ENCODE measurements at regions not wholly inside any gene's neighbourhood (a gene's known extent, or its start where the extent isn't known, plus 50 kb on each side); places are given as distances from the start of the nearest gene placed in this dataset.
"Not testable (repeated sequence)": the region's sequence is repeated elsewhere in the genome, so short reads cannot be mapped to it uniquely, and the experiment has no call there.

- no peak for FAIRE-seq
Observed at GRCh38 chr16:5793556-5793955, 696.0 kb upstream of the EEF2KMT start.

- no peak for FAIRE-seq
Observed at GRCh38 chr16:5791011-5791657, 693.5 kb upstream of the EEF2KMT start.

- no peak for FAIRE-seq
Observed at GRCh38 chr16:5790512-5790911, 692.9 kb upstream of the EEF2KMT start.

GRCh38 chr16:5789033-5789432, 691.4 kb upstream of the EEF2KMT start:
- no peak for FAIRE-seq

- FAIRE-seq: no peak
Observed at GRCh38 chr16:5781436-5781835, 683.8 kb upstream of the EEF2KMT start.

GRCh38 chr16:5776876-5777275, 679.3 kb upstream of the EEF2KMT start:
- FAIRE-seq: no peak

- FAIRE-seq: no peak
Observed at GRCh38 chr16:5775916-5776315, 678.3 kb upstream of the EEF2KMT start.

GRCh38 chr16:5770118-5770517, 672.5 kb upstream of the EEF2KMT start:
- no peak for FAIRE-seq

- FAIRE-seq: no peak
Observed at GRCh38 chr16:5769513-5769912, 671.9 kb upstream of the EEF2KMT start.

- FAIRE-seq: no peak
Observed at GRCh38 chr16:5768445-5768844, 670.9 kb upstream of the EEF2KMT start.

GRCh38 chr16:5763176-5763575, 665.6 kb upstream of the EEF2KMT start:
- no peak for FAIRE-seq

GRCh38 chr16:5762362-5762761, 664.8 kb upstream of the EEF2KMT start:
- no peak for FAIRE-seq

GRCh38 chr16:5761592-5761991, 664.0 kb upstream of the EEF2KMT start:
- FAIRE-seq: no peak

GRCh38 chr16:5758281-5758680, 660.7 kb upstream of the EEF2KMT start:
- FAIRE-seq: no peak

- no peak for FAIRE-seq
Observed at GRCh38 chr16:5756969-5757368, 659.4 kb upstream of the EEF2KMT start.

GRCh38 chr16:5753381-5753780, 655.8 kb upstream of the EEF2KMT start:
- FAIRE-seq: no peak

GRCh38 chr16:5751216-5751615, 653.6 kb upstream of the EEF2KMT start:
- FAIRE-seq: no peak

GRCh38 chr16:5750439-5750838, 652.8 kb upstream of the EEF2KMT start:
- FAIRE-seq: not testable (repeated sequence)

- FAIRE-seq: no peak
Observed at GRCh38 chr16:5738586-5738985, 641.0 kb upstream of the EEF2KMT start.

GRCh38 chr16:5736209-5736930, 638.8 kb upstream of the EEF2KMT start:
- FAIRE-seq: no peak

GRCh38 chr16:5735444-5735843, 637.8 kb upstream of the EEF2KMT start:
- no peak for FAIRE-seq

- no peak for FAIRE-seq
Observed at GRCh38 chr16:5730783-5731182, 633.2 kb upstream of the EEF2KMT start.

- no peak for FAIRE-seq
Observed at GRCh38 chr16:5722116-5722619, 624.6 kb upstream of the EEF2KMT start.

GRCh38 chr16:5715155-5715554, 617.6 kb upstream of the EEF2KMT start:
- FAIRE-seq: no peak

Data from endometrium (tissue), 2 donors.